Frontal cortex (tissue), 3 donors: ENCODE measurements at regions not wholly inside any gene's neighbourhood (a gene's known extent, or its start where the extent isn't known, plus 50 kb on each side); places are given as distances from the start of the nearest gene placed in this dataset.
A peak's percentile ranks its signal among the peaks of the same experiment; 100 is the strongest.

Experiments used
- DNase-seq, 2 donors: peaks; one replicate each; pipeline ENCODE4 v3.0.0; 2012; ENCODE audit warnings: low spot score in 2 of 2
- FAIRE-seq: peaks from 2 replicates; lab custom pipeline; 2012; peaks lifted over from hg19 to GRCh38; lab: Jason Lieb, UNC
- donor health status: control.
- donor health status: control.
- donor health status: control.

DNA sequence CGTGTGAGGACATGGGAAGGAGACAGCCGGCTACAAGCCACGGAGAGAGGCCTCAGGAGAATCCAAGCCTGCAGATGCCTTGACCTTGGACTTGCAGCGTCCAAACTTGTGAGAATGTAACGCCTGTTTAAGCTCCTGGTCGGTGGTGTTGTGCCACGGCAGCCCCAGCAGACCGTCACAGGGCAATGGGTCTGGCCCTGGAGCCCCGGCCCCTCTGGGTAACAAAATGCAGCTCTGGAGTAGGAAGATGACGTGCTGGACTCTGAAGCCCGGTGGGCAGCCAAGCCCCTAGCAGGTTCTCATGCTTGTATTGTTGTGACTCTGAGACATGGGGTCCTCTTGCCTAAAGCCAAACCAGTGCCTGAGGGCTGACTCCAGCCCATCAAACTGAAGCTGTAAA, 174.7 kb downstream of the IRX2 start:
- FAIRE-seq (no peak), DNase-seq (no peak)

DNA sequence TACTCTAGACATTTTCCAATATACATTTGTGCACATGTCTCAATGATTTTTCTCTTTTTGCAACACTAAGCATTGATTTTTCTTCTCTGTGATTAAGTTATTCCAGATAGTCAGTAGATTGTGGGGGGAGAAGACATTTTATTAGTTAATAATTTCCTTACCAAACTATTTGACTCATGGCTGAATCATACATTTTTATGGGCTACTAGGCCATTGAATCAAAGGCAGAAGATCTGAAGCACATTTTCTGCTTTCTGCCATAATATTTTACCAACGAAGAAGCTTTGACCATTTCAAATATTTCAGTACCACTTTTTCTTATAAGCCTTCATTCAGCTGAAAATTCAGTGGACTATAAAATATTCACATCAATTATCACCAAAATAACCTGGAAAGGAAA, 175.6 kb downstream of the IRX2 start:
- DNase-seq, result no peak
- no peak for FAIRE-seq

DNA sequence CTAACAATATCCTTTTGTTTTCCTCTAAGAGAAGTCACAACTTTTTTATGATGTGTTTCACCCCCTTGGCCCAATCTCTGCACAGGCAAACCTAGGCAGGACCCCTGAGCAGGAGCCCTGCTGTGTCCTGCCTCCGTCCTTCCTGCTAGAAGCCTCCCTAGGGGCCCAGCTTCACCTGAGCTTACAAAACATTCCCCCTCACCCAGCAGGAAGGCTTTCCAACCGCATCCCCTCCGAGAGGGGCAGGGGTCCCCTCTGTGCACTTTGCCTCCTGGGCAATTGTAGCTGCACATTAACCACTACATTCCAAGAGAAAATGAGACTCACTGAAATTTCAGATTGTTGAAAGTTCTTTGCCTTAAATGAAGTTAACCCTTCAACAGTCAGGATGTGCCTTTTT, 176.2 kb downstream of the IRX2 start:
- no peak for DNase-seq
- no peak for FAIRE-seq

DNA sequence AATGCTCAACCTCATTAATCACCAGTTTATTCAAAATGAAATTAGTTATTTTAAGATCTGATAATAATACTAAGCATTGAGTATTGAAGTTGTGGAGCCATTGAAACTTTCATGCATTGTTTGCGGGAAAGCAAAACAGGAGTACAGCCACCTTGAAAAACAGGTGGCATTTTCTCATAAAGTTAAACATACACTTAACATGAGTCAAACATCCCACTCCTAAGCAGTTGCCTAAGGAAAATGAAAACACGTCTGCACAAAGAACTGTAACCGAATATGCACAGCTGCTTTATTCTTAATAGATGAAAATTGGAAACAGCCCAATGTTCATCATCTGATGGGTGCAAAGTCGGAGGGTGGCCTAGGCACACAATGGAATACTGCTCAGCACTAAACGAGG, 177.3 kb downstream of the IRX2 start:
- no peak for FAIRE-seq

DNA sequence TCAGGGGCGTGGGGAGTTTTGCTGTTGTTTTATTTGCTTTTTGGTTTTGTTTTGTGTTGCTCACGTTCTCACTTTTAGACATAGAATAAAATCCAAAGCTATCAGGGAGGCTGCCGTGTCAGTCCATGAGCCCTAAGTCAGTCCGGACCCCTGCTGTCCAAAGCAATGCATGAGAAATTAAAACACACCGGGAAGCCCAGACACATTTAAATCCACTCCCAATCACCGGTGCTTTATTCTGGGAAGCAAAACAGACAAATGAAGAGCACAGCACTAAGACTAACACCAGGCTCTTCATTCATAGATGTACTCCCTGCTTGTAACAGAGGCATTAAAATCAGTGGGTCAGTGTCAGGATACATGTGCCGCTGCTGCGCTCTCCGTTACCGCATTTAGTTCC, 180.9 kb downstream of the IRX2 start:
- no peak for FAIRE-seq

More for the DNA sequence above, 177.3 kb downstream of the IRX2 start:
- DNase-seq, result no peak

DNA sequence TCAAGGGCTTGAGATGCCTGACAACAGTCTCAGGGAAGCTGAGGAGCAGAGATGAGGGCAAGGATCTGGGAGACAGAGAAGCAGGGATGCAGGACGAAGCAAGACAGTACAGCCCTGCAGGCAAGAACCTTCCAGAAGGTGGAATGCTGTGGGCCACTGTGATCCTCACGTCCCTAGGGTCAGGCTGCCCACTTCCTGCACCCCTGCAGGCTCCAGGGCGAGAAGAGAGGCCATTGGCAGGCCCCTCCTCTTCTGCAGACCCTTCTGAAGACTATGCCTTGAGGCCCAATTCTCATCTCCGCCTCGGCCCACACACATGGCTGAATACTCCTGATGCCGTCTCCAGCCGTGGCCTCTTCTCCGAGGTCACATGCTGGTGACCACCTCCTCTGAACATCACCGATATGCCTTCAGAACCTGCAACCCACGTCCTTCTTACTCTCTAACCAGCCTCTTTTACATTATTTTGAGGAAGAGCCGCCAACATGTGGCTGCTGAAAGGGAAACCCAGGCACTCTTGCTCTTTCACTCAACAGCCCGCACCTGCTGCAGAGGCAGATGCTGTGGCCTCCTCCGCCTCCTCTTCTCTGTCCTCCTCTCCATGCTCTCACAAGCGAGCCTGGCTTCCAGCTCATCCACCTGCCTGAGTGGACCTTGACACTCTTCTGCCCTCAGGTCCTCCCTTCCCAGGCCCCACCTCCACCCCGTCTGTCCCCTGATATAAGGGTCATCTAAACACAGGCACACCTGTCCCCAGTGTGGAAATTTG, 181.5 kb downstream of the IRX2 start:
- DNase-seq, result no peak
- no peak for FAIRE-seq

More for the DNA sequence above, 180.9 kb downstream of the IRX2 start:
- DNase-seq, result no peak

DNA sequence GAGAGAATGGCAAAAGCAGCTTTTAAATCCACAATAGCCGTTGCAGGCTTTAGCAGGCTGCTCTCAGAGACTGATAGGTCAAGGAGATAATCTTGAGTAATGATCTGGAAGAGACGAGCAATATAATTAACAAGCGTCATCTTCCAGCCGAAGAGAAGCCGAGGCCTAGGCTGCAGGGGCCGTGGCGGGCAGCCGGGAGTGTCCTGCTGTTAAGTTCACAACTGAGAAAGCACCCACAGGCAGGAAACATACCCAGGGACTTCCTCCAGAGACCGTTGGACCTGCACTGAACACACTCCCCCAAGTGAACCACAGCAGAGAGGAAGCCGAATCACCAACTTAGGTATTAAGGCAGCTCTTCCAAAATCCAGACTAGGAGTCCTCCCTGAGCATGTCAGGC, 182.3 kb downstream of the IRX2 start:
- DNase-seq (no peak), FAIRE-seq (no peak)

DNA sequence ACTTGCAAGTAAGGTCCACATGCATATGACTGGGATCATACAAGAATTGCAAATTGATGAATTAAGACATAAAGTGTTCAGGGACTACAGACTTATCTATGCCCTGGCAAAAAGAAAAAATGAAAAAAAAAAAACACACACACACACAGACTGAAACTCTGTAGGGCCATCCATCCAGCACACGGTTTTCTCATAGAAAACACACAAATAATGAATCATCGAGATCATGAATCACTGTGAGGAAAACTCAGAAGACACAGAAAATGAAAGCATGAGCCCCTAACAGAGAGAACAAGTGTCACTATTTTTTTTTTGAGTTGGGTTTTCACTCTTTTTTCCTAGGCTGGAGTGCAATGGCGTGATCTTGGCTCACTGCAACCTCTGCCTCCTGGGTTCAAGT, 185.2 kb downstream of the IRX2 start:
- no peak for DNase-seq
- FAIRE-seq, result no peak

DNA sequence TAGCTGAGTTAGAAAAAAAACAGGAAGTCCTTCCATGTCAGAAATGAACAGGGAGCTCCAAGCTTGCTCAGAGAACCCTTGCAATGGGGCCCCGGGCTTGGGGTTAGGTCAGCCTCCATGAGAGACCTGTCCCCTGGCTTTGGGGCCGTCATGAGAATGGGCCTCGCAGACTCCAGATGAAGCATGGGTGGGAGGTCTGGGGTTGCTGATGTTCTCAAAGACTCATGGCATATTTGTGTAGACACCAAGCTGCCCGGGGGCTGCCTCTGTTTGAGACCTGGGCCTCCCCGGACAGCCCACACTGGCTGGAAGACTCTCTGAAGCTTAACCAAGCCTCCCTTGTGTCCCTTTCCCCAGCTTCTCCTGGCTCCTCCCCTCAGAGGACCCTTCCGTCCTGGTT, 186.3 kb downstream of the IRX2 start:
- no peak for FAIRE-seq
- no peak for DNase-seq

DNA sequence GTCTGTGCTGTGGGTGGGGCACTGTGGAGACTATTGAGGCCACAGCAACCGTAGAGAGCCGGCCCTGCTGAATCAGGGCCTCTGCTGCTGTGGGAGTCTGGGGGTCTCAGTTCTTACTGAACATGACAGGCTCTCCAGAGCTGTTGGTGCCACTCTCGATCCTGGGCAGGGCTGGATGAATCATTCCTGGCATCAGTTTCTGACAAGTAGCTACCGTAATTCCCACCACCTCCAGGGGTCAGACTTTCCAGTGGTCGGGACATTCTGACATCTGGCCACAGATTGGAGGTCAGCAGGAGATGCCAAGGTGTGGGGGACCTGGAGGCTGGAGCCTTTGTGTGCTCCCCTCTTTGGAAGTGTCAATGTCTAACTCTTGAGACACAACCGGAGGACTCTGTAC, 188.4 kb downstream of the IRX2 start:
- DNase-seq (no peak), FAIRE-seq (no peak)

DNA sequence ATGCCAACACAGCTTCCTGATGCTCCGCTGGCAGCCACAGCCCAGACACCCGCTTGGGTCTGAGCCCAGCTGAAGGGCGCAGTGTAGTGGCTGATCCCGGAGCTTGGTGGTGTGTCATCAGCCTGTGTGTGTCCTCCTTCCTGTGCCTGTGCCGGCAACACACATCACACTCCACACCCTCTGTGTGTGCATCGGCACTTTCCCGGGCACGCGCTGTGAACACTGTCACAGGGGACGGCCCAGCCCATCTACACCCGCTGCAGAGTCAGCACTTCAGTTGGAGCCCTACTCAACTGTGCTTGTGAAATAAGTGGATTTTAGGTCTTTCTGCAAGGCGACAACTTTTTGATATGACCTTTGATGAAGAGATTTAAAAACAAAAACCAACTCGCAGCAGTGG, 189.4 kb downstream of the IRX2 start:
- DNase-seq (no peak), FAIRE-seq (no peak)

DNA sequence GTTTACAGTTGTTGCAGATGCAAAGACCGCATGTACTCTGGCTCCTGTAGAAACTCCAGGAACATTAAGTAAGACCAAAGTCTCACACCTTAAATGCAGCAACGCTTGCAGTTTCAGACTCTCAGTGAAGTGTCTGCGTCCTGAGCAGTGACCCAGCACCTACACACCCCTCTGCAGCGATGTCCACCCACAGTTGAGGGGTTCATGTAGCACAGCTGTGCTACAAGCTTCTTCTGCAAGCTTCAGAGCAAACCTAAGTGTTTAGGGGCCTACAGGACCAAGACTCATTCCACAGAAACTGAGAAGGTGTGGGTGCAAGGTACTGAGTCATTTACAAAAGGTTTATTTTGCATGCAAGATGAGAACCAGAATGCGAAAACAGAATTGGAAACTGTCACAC, 191.0 kb downstream of the IRX2 start:
- no peak for FAIRE-seq
- DNase-seq, result no peak

DNA sequence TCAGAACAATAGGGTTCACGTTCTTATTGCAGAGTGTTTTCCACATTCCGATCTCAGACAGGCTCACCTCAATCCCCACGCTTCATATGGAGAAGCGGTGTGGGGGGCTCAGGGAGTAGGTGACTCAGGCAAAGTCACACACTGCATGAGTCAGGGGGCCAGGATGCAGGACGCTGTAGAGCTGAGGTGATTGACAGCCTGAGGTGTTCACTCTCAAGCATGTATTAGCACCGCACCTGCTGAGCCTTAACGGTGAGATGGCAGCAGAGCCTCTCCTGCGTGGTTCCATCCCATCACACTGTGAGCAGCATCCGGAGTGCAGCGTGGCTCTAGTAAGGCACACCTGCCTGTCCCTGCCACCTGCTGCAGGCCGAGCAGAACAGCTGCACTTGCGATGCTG, 194.0 kb downstream of the IRX2 start:
- FAIRE-seq, result no peak
- DNase-seq, result no peak

DNA sequence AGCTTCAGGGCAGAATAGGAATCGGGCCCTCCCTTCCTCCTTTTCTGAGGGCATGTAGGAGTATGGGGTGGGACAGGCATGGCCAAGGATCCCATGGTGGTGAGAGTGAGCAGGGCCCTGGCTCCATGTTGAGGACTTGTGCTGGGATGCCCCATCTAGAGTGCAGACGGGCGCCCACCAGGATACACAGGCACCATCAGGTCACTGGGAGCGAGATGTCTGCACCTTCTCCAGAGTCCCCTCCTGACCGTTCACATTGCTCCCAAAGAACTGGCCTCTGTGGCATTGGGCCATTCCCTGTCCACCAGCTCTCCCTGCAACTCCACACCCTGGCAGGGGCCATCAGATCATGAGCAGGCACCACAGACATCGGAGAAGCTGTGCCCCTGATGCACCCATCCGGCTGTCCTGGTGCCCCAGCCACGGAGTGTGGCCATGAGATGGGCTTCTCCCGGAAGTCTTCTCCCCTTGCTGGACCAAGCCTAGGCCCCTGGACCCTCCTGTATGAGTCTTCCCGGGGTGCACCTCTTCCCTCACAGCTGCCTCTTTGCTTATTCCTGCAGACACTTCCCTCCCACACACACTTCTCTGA, 195.0 kb downstream of the IRX2 start:
- FAIRE-seq (no peak), DNase-seq (no peak)

DNA sequence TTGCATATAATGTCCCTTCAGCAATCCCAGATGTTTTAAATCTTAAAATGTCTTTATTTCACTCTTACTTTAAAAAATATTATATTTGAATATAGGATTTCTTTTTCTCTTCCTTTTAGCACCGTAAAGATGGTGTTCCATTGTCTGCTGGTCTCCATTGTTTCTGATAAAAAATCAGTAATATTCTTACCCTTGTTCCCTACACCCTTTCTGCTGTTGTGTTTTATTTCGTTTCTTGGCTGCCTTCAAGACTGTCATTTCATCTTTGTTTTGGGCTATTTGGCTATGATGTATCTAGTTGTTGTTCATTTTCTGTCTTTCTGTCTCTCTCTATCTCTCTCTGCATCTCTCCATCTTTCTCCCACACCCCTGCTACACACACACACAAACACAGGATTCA, 197.9 kb downstream of the IRX2 start:
- FAIRE-seq (no peak), DNase-seq (no peak)

DNA sequence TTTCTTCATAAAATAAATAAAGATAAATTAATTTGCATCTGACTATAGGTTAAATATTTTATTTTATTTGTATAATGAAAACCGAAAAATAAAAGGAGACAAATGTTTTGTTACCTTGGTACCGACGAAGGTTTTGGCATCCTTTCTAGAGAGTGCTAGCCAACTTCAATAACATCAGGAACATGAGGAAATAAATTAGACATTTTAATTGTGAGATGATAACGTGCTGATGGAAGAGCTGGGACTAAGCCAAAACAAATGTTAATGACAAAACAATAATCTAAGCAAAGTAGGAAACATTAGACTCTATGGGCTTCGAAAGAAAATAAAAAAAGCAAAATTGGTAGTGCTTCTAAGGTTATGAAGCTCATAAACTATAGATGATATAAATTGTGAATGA, 201.0 kb downstream of the IRX2 start:
- FAIRE-seq (peak; percentile 48), DNase-seq (no peak)

DNA sequence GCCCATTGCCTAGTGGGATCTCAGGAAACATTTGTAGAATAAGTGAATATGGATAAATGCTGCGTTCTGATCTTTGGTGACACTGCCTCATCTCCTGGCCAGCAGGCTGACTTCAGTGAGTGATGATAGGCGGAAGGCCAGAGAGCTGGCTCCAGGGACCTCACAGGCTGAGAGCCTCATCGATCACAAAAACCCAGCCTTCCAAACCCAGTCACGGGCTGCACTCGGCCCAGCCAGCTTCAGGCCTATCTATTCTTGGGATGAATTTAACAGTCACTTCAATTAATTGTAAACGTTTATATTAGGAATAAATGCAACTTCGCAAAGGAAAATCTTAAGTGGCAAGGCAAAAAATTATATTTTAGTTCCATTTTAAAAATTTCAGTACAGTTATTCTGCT, 201.6 kb downstream of the IRX2 start:
- no peak for FAIRE-seq
- DNase-seq, result no peak

DNA sequence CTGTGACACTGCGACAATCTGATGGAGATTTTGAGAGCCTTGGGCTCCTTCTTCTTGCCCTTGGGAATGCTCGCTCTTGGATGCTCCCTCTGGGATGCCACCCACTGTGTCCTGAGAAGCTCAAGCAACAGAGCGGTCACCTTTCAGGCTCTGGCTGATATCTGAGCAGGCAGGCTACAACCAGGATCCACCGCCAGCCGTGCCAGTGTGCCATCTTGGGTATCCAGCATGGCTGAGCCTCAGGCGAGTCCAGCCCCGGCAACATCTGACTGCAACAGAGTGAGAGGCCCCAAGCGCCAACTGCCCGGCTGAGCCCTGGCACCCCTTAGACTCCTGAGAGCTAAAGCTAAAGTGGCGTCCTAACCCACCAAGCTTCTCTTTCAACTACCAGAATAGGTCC, 202.1 kb downstream of the IRX2 start:
- DNase-seq (no peak), FAIRE-seq (no peak)

DNA sequence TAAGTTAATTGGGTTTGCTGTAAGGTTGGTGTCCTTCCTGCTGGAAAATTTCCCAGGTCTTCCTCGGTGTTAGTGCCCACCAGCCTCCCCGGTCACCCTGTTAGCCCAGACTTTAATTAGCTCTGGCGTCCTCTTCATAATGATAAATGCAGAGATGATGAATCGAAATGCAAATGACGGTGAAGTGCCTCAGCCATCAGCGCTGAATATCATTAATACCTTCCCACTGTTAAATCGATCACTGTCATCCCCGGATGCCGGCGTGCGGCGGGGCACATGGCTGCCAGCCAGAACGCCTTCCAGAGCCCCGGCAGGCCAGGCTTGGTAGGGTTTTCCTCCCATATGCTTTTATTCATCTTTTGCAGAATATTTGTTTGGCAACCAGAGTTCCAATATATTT, 204.5 kb downstream of the IRX2 start:
- DNase-seq (no peak), FAIRE-seq (no peak)

DNA sequence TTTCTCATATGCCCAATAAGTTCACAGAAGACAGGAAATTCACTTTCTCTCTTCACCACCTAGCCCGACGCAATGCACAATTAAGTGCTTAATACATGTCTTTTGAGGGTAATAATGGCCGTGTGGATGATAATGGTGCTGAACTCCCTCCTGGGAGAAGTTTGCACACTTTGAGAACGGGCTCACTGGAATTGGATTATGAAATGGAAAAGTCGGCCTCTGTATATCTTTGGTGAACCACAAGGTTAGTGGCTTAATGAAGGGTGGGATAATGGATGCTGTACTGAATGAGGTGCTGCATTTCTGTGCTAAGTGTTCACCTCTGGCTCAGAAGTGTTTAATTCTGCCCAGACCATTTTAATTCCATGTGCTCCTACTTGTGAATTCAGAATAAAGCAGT, 207.5 kb downstream of the IRX2 start:
- no peak for FAIRE-seq
- no peak for DNase-seq

DNA sequence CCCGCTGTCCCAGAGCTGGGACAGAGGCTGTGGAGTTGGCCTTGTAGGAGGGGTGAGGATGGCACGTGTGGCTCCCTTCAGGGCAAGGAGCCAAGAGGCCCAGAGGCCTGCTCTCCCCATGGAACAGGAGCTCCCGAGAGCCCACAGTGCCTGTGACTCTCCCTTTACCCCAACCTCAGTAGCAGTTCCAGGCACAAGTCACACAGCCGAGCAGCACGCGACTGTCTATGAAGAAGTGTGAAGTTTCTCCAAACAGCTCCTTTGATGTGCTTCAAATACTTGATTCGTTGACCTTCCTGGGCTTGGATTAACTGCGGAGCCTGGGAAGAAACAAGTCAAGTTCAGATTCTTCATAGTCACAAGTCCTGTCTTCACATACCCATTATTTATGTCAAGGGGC, 208.7 kb downstream of the IRX2 start:
- FAIRE-seq, result no peak
- no peak for DNase-seq

DNA sequence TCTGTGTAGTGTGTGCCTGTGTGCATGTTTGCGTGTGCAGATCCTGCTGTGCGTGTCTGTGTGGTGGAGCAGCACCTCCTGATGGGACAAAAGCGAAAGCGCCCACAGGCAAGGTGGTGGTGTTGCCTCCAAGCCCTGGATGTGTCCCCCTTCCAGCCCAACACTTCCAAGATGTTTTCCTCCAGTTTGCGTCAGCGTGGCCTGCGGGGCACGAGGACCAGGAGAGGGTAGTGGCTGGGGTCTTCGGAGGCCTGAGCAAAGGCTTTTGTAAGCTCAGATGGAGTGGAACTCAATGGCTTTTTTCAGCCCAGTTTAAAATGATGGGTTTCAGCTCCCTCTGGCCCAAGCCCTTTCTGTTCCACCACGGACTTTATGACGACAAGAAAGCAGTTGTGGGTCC, 209.5 kb downstream of the IRX2 start:
- FAIRE-seq, result no peak
- no peak for DNase-seq
